Stomach (tissue), 4 donors: ENCODE measurements at regions not wholly inside any gene's neighbourhood (a gene's known extent, or its start where the extent isn't known, plus 50 kb on each side); places are given as distances from the start of the nearest gene placed in this dataset.

Experiments used
- POLR2A ChIP-seq, 4 donors: fragments of 450-650 bp; IDR thresholded peaks; one replicate each; pipeline ENCODE4 v1.6.1; 2016; ENCODE audit warnings: antibody characterized with exemption in 4 of 4, control low read depth in 2 of 4, mild to moderate bottlenecking in 1 of 4, moderate library complexity in 1 of 4
- POLR2AphosphoS5 ChIP-seq, 3 donors: sonication (generic); formaldehyde crosslinking; IDR thresholded peaks; one replicate each; pipeline ENCODE4 v1.6.1; 2016; ENCODE audit warnings: antibody characterized with exemption in 3 of 3

DNA sequence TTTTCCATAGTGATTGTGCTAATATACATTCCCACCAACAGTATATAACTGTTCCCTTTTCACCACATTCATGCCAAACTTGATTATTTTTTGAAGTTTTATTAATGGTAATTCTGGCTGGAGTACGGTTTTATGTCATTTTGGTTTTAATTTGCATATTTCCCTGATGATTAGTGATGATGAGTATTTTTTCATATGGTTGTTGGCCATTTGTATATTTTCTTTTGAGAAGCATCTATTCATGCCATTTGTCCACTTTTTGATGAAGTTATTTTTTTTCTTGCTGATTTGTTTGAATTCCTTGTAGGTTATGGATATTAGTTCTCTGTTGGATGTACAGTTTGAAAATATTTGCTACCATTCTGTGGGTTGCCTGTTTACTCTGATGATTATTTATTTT is 484.4 kb upstream of the SPRY2 start:
- TF ChIP-seq POLR2AphosphoS5 (IDR thresholded peaks at IDR 0.05) (no peak), POLR2A (IDR thresholded peaks at IDR 0.05) (no peak)
